Left lung (tissue), 4 donors: ENCODE measurements at regions not wholly inside any gene's neighbourhood (a gene's known extent, or its start where the extent isn't known, plus 50 kb on each side); places are given as distances from the start of the nearest gene placed in this dataset.

Experiments used
- ATAC-seq: fragments of 200-7000 bp; cut with Tn5 transposase; one replicate; pipeline ENCODE4 v1.9.1; 2020; ENCODE audit warnings: moderate library complexity
- DNase-seq, 4 donors: peaks; one replicate each; pipeline ENCODE4 v3.0.0-alpha.2; 2013 to 2020
- H3K27ac ChIP-seq, 2 donors: fragments of 200-600 bp; sonication (generic) in 1 of 2; one replicate each; pipeline versions ENCODE4 v1.5.0 to v1.8.0; 2020 to 2021
- H3K27me3 ChIP-seq, 2 donors: fragments of 200-600 bp; sonication (generic) in 1 of 2; one replicate each; pipeline versions ENCODE4 v1.5.0 to v1.8.0; 2020 to 2021
- H3K36me3 ChIP-seq, 2 donors: fragments of 200-600 bp; sonication (generic) in 1 of 2; one replicate each; pipeline versions ENCODE4 v1.5.0 to v1.8.0; 2020 to 2021
- H3K4me1 ChIP-seq, 2 donors: fragments of 200-600 bp; one replicate each; pipeline ENCODE4 v1.8.0; 2021
- H3K4me3 ChIP-seq, 2 donors: fragments of 200-600 bp; sonication (generic) in 1 of 2; one replicate each; pipeline versions ENCODE4 v1.5.0 to v1.8.0; 2020 to 2021; ENCODE audit warnings: mild to moderate bottlenecking in 1 of 2
- H3K9me3 ChIP-seq, 2 donors: fragments of 200-600 bp; sonication (generic) in 1 of 2; one replicate each; pipeline versions ENCODE4 v1.5.0 to v1.8.0; 2020 to 2021
- CTCF ChIP-seq, 2 donors: fragments of 200-600 bp; sonication (generic) in 1 of 2; IDR thresholded peaks; one replicate each; pipeline versions ENCODE4 v1.5.0 to v1.8.0; 2021; ENCODE audit warnings: antibody characterized with exemption in 2 of 2
- intact Hi-C, 2 donors: fragments of 100-400 bp; cut with DNase I; formaldehyde crosslinking; loops; one replicate each; pipeline versions ENCODE4 v1.11.2 to v1.14.2; 2022
- donor health status: DM: no; HTN: yes; CAD: no.
- donor health status: DM: no; HTN: no; CAD: no.

- peaks cover 0 to 5% of the 10 kb centered on the region in 2 donors for H3K27me3 ChIP-seq
- TF ChIP-seq CTCF (IDR thresholded peaks at IDR 0.05) = no peak
- intact Hi-C loops = loop anchor here (5.0 to 10.0 kb wide), 2 partner anchors 282 to 284 kb away; no protein-coding TSS in a partner anchor
- ATAC-seq (no peak), DNase-seq (no peak)
- H3K4me1 ChIP-seq = peaks cover 1 to 13% of the 10 kb centered on the region in 2 donors
- no peaks in the 10 kb centered on the region for H3K9me3 ChIP-seq
- no peaks in the 10 kb centered on the region for H3K36me3 ChIP-seq
- no peak overlapping the region for H3K4me3 ChIP-seq
- no peak overlapping the region for H3K27ac ChIP-seq
Measured at GRCh38 chr3:56986347-56986746, 74.1 kb upstream of the SPATA12 start.

- DNase-seq (no peak), ATAC-seq (no peak)
- Histone ChIP-seq H3K27ac (no peak overlapping the region), H3K4me3 (no peak overlapping the region), H3K36me3 (no peaks in the 10 kb centered on the region), H3K27me3 (peaks cover 0 to 5% of the 10 kb centered on the region in 2 donors), H3K9me3 (no peaks in the 10 kb centered on the region), H3K4me1 (peaks cover 6 to 18% of the 10 kb centered on the region in 2 donors)
- TF ChIP-seq CTCF (IDR thresholded peaks at IDR 0.05) = no peak
- intact Hi-C loops = loop anchor here (5.0 to 10.0 kb wide), 2 partner anchors 281 to 284 kb away; no protein-coding TSS in a partner anchor
Measured at GRCh38 chr3:56985878-56986277, 74.6 kb upstream of the SPATA12 start.

GRCh38 chr3:56985460-56985859 lies 75.0 kb upstream of the SPATA12 start:
- no peak for TF ChIP-seq CTCF (IDR thresholded peaks at IDR 0.05)
- peaks cover 6 to 22% of the 10 kb centered on the region in 2 donors for H3K4me1 ChIP-seq
- DNase-seq (no peak), ATAC-seq (no peak)
- H3K4me3 ChIP-seq = no peak overlapping the region
- peaks cover 0 to 5% of the 10 kb centered on the region in 2 donors for H3K27me3 ChIP-seq
- no peak overlapping the region for H3K27ac ChIP-seq
- intact Hi-C loops = loop anchor here (5.0 to 10.0 kb wide), 2 partner anchors 281 to 283 kb away; no protein-coding TSS in a partner anchor
- no peaks in the 10 kb centered on the region for H3K9me3 ChIP-seq
- H3K36me3 ChIP-seq = no peaks in the 10 kb centered on the region

- intact Hi-C loops = loop anchor here (5.0 to 10.0 kb wide), 2 partner anchors 181 to 279 kb away; partner anchors contain the start of gene ARHGEF3 (in 1 of the 2)
Measured at GRCh38 chr3:56983427-56983826, 77.0 kb upstream of the SPATA12 start.

More at GRCh38 chr3:56983427-56983826, 77.0 kb upstream of the SPATA12 start:
- no peak for ATAC-seq
- no peak for TF ChIP-seq CTCF (IDR thresholded peaks at IDR 0.05)
- Histone ChIP-seq H3K27me3 (no peaks in the 10 kb centered on the region), H3K9me3 (no peaks in the 10 kb centered on the region), H3K4me3 (no peak overlapping the region), H3K27ac (no peak overlapping the region), H3K36me3 (no peaks in the 10 kb centered on the region), H3K4me1 (peaks cover 6 to 18% of the 10 kb centered on the region in 2 donors)
- DNase-seq = no peak
